ENCODE measurements at regions not wholly inside any gene's neighbourhood (a gene's known extent, or its start where the extent isn't known, plus 50 kb on each side); places are given as distances from the start of the nearest gene placed in this dataset.

- DNase-seq (ENCODE audit: low read depth): peak; percentile 45
- TF ChIP-seq, protein P1, sequence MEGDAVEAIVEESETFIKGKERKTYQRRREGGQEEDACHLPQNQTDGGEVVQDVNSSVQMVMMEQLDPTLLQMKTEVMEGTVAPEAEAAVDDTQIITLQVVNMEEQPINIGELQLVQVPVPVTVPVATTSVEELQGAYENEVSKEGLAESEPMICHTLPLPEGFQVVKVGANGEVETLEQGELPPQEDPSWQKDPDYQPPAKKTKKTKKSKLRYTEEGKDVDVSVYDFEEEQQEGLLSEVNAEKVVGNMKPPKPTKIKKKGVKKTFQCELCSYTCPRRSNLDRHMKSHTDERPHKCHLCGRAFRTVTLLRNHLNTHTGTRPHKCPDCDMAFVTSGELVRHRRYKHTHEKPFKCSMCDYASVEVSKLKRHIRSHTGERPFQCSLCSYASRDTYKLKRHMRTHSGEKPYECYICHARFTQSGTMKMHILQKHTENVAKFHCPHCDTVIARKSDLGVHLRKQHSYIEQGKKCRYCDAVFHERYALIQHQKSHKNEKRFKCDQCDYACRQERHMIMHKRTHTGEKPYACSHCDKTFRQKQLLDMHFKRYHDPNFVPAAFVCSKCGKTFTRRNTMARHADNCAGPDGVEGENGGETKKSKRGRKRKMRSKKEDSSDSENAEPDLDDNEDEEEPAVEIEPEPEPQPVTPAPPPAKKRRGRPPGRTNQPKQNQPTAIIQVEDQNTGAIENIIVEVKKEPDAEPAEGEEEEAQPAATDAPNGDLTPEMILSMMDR (IDR thresholded peaks at IDR 0.05; ENCODE audit: insufficient read depth, low read depth, low read length, missing control alignments): no peak
- H3K4me3 ChIP-seq (ENCODE audit: low read length): no peak overlapping the region
Observed at GRCh38 chr2:37774976-37775907, 103.8 kb upstream of the CDC42EP3 start.

- TF ChIP-seq, protein P1 (IDR thresholded peaks at IDR 0.05; ENCODE audit: insufficient read depth, low read depth, low read length, missing control alignments): no peak
- peak; percentile 91 for DNase-seq (ENCODE audit: low read depth)
- no peak overlapping the region for H3K4me3 ChIP-seq (ENCODE audit: low read length)
Observed at GRCh38 chr2:37775908-37776250, 104.4 kb upstream of the CDC42EP3 start.

DNA sequence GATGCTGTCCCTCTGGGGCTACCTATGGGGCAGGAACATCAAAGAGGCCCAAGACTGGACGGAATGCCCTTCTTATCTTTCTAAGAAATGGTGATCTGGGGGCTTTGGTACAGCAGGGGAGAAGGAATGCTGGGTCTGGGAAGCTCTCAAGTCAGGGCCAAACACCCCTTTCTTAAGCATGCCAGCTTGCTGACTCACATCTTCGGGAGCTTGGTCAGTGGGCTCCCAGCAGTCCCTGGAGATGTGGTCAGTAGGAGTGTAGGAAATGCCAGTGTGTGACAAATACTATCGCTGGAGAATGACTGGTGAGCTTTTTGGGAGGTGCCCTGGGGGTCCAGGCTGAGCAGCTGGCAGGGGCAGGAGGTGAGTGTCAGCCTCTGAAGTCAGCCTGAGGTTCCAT lies 105.0 kb upstream of the CDC42EP3 start:
- peak; percentile 81 for DNase-seq (ENCODE audit: low read depth)

DNA sequence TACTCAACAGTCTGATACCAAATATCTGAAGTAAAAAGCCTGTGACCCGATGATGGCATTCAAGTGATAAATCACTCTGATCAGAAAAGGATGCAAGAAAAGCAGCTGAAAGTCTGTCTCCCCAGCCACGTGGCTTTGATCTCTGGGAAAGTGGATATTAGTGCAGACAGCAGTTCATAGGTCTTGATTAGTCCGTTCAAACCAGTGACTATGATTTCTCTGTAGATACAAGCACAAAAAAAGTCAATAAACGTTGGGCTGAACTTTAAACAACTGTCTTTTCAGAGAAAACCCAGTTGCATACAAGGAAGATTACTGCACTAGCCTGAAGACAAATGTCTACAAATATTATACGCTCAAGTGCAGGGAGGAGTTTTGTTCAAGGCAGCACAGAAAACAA lies 107.7 kb upstream of the CDC42EP3 start:
- TF ChIP-seq, protein P1 (IDR thresholded peaks at IDR 0.05; ENCODE audit: insufficient read depth, low read depth, low read length, missing control alignments): no peak
- H3K4me3 ChIP-seq (ENCODE audit: low read length): no peak overlapping the region
- DNase-seq (ENCODE audit: low read depth): no peak

More for the DNA sequence above, 105.0 kb upstream of the CDC42EP3 start:
- TF ChIP-seq, protein P1 (IDR thresholded peaks at IDR 0.05; ENCODE audit: insufficient read depth, low read depth, low read length, missing control alignments): no peak
- no peak overlapping the region for H3K4me3 ChIP-seq (ENCODE audit: low read length)

DNA sequence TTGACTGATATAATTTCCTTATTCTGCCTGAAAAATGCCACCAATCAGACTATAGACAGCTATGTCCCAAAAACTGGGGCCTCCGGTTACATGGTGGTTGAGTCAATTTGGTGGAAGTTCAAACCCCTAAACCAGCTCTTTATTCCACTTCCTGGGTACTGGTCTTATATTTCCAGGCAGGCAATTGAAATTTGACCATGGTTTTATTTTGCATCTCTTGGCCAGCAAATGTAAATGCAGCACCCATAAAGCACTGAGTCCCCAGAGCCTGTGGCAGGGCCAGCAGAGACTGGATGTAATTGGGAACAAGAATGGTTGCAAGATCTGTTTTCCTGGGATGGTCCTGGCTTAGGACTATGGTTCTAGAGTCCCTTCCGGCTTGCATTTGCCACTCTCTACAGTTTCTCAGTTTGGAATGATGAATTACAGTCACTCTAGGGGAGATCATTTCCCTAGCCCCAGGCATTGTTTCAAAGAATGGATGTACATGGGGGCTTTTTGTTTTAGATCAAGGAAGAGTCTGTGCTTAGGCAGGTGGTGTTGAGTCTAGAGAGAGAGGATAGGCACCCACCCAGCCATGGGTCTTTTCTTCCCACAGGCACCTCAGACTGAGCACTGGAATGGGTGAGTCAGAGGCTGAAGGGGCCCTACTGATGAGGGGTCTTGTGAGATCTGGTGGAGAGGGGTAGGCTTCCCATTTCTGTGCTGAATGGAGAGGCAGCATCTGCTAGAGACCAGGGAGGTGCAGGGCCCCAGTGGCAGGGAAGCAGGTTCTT lies 108.4 kb upstream of the CDC42EP3 start:
- TF ChIP-seq, protein P1 (IDR thresholded peaks at IDR 0.05; ENCODE audit: insufficient read depth, low read depth, low read length, missing control alignments): no peak
- no peak for DNase-seq (ENCODE audit: low read depth)
- H3K4me3 ChIP-seq (ENCODE audit: low read length): no peak overlapping the region

DNA sequence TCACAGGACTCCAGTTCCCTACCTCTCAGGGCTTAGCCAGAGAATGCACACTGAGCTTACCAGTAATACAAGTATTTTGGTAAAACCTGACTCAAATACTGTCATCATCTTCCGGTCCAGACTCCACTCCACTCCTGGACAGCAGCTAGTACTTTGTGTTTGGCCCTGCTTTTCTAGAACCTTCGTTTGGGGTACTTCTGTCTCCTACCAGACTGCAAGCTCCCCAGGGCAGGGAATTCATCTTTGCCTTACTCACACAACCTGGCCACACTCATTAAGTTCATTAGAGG lies 108.9 kb upstream of the CDC42EP3 start:
- TF ChIP-seq, protein P1 (IDR thresholded peaks at IDR 0.05; ENCODE audit: insufficient read depth, low read depth, low read length, missing control alignments): no peak
- no peak overlapping the region for H3K4me3 ChIP-seq (ENCODE audit: low read length)
- DNase-seq (ENCODE audit: low read depth): peak; percentile 68

Measured in epithelial cell of esophagus (primary cell).